GM21737 (cell line): ENCODE measurements at regions not wholly inside any gene's neighbourhood (a gene's known extent, or its start where the extent isn't known, plus 50 kb on each side); places are given as distances from the start of the nearest gene placed in this dataset.

ENCODE experiments used
- ATAC-seq: cut with Tn5 transposase; IDR thresholded peaks from one replicate; pipeline ENCODE4 v1.9.1; 2021; ENCODE audit warnings: mild to moderate bottlenecking, moderate library complexity; ENCODE audit not compliant: unreplicated experiment

DNA sequence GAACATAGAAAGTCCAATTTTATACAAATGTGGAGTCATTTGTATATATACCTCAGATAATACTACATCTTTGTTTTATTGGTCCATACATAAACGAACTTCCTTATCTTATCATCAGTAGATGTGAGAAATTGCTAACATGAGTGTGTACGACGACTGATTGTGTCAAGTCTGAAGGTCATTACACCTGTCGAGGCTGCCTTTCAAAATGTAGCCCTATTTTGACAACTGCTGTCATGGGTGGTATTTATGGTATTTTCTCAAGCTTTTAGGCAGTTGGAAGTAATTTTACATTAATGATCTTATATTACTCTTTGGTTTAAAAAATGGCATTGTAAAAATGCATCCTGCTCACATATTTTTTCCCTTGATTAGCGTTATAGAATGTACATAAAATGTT is 183.7 kb upstream of the DNAJC19 start:
- no peak for ATAC-seq

- ATAC-seq, result no peak
Measured at GRCh38 chr3:181134873-181135272, 145.3 kb upstream of the DNAJC19 start.

GRCh38 chr3:181133832-181134231 is 144.3 kb upstream of the DNAJC19 start:
- ATAC-seq, result no peak

DNA sequence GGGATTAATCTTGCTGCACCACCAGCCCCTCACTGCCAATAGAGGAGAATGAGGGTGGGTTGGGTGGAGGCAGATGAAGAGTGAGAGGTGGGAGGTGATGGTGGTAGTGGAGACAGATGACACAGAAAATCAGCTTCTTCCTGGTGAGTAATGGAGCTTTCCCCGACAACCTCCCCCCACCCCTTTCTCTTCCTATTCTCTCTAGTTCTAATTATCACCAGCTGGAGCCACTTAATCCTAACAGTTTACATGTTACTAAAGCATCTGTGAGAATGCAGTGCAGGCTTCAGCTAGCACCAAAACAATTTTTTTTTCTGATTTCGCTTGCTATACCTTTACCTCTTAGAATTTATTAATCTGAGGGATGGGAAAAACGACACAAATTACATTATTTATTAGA is 116.1 kb upstream of the DNAJC19 start:
- ATAC-seq, result no peak

GRCh38 chr3:181103605-181104004 is 114.1 kb upstream of the DNAJC19 start:
- ATAC-seq, result no peak

GRCh38 chr3:181086011-181086410 is 96.5 kb upstream of the DNAJC19 start:
- no peak for ATAC-seq

DNA sequence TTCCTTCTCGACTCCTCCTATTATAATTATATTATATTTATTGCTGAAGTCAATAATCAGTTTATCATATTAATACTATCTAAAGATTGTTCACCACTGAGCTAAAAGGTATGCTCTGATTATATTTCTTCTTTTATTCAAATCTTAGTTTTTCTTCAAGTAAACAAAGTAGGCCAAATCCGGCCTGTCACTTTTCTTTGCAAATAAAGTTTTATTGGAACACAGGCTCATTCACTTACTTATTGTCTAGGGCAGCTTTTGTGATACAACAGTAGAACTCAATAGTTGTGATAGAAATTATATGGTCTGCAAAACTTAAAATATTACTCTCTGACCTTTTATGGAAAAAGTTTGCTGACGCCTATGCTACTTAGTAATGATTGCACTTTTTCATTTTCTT is 92.4 kb upstream of the DNAJC19 start:
- no peak for ATAC-seq

DNA sequence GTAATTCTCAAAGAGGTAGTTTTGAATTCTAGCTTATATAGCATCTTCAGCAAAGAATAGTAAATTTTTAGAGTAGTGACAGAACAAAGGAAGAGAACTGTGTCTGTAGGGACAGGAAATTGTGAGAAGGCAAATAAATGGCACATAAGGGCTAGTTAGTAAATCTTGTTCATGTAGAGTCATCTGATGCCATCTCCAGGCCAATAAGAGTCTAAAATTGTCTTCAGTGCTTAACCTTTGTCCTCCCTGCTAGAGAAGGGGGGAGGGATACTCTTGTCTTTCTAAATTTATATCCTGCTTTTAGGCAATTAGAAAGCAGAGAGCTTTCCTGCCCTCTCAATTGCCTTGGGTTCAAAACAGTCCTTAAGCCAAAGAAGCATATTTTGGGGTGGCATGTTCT is 87.0 kb upstream of the DNAJC19 start:
- ATAC-seq, result no peak

GRCh38 chr3:181075098-181075497 is 85.6 kb upstream of the DNAJC19 start:
- no peak for ATAC-seq

GRCh38 chr3:181066143-181067087 is 76.9 kb upstream of the DNAJC19 start:
- ATAC-seq, result no peak

GRCh38 chr3:181056136-181056732 is 66.7 kb upstream of the DNAJC19 start:
- ATAC-seq, result no peak

GRCh38 chr3:181054538-181054937 is 65.0 kb upstream of the DNAJC19 start:
- ATAC-seq, result no peak

DNA sequence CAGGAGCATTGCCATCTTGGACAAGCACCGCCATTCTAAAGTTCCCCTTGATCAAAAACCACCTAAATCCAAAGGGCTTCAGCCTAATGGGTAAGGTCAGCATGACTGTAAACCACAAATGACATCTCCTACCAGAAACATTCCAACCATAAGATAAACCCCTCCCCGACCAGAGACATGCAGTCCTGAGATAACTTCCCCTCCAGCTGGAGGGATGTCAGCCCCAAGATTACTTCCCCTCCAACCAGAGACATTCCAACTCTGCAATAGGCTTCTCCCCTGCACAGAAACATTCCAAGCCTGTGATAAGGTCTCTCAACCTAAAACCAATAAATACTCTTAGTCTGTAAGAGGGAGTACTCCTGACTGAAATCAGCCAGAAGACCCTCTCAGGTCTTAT is 62.7 kb upstream of the DNAJC19 start:
- no peak for ATAC-seq

GRCh38 chr3:181050738-181051137 is 61.2 kb upstream of the DNAJC19 start:
- no peak for ATAC-seq

GRCh38 chr3:181040030-181040429 is 50.5 kb upstream of the DNAJC19 start:
- no peak for ATAC-seq
